ENCODE measurements at regions not wholly inside any gene's neighbourhood (a gene's known extent, or its start where the extent isn't known, plus 50 kb on each side); places are given as distances from the start of the nearest gene placed in this dataset.

GRCh38 chr12:46443594-46444263 is 71.2 kb upstream of the SLC38A2 start:
- no peak for DNase-seq (ENCODE audit: extremely low spot score)
- H3K36me3 ChIP-seq (ENCODE audit: insufficient read depth): no peaks in the 10 kb centered on the region
- 69% methylated on average over 3 of the region's 3 CpGs for WGBS
- H3K4me3 ChIP-seq (ENCODE audit: low read depth, low read length): no peak overlapping the region
- H3K4me1 ChIP-seq (ENCODE audit: insufficient read depth): peaks cover 2% of the 10 kb centered on the region
- H3K27ac ChIP-seq (ENCODE audit: low read depth): no peak overlapping the region

GRCh38 chr12:46442738-46443137 is 70.2 kb upstream of the SLC38A2 start:
- no peaks in the 10 kb centered on the region for H3K36me3 ChIP-seq (ENCODE audit: insufficient read depth)
- H3K27ac ChIP-seq (ENCODE audit: low read depth): no peak overlapping the region
- WGBS: 86% methylated on average over 2 of the region's 2 CpGs
- peaks cover 2% of the 10 kb centered on the region for H3K4me1 ChIP-seq (ENCODE audit: insufficient read depth)
- no peak overlapping the region for H3K4me3 ChIP-seq (ENCODE audit: low read depth, low read length)
- DNase-seq (ENCODE audit: extremely low spot score): no peak

DNA sequence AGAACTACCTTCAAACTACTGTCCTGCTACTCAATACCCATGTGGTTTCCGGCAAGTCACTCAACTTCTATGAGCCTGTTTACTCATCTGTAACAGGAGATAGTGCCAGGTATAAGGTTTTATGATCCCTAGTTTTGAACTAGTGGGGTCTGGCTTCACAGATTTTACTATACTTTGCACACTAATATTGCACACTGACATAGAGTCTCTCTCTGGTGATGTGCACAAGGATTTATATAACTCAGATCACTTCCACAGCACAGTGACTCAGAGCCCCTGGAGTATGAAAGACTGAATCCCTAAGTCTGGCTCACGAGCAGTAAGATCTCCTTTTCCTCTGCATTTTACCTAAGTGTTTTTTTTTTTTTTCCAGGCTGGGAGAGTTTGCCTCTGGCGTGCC is 69.7 kb upstream of the SLC38A2 start:
- H3K27ac ChIP-seq (ENCODE audit: low read depth): no peak overlapping the region
- H3K36me3 ChIP-seq (ENCODE audit: insufficient read depth): no peaks in the 10 kb centered on the region
- DNase-seq (ENCODE audit: extremely low spot score): no peak
- 90% methylated on average over 3 of the region's 3 CpGs for WGBS
- no peak overlapping the region for H3K4me3 ChIP-seq (ENCODE audit: low read depth, low read length)
- peaks cover 2% of the 10 kb centered on the region for H3K4me1 ChIP-seq (ENCODE audit: insufficient read depth)

DNA sequence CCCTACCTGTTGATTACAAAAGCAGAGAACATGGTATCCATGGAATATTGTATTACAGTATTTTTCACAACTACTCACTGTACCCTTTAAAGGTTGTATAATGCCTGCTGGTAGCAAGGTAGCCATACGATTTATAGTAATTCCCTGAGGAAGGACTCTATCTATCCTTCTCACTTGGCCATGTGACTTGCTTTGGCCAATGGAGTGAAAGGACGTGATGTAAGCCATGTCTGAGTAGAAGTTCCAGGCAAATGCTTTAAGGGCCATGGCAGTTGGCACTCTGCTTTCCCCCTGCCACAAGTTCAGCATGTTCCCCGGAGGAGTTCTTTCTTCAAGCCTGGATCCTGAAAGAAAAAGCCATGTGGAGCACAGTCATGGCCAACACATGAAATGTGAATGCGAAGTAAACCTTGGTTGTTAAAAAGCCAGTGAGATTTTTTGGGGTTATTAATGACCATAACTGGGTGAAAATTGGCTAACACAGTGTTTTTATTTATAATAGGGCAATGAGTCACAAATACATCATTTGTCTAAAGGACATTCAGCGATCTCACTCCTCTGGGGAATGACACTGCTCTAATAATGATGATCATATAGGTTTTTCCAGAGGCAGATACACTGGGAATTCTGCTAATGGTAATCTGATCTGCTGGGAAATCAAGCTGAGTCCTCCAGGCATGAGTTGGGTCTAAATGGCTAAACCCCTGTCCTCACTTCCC is 67.4 kb upstream of the SLC38A2 start:
- H3K4me3 ChIP-seq (ENCODE audit: low read depth, low read length): no peak overlapping the region
- DNase-seq (ENCODE audit: extremely low spot score): no peak
- WGBS: 93% methylated on average over 5 of the region's 5 CpGs
- H3K4me1 ChIP-seq (ENCODE audit: insufficient read depth): no peaks in the 10 kb centered on the region
- H3K27ac ChIP-seq (ENCODE audit: low read depth): no peak overlapping the region
- no peaks in the 10 kb centered on the region for H3K36me3 ChIP-seq (ENCODE audit: insufficient read depth)

DNA sequence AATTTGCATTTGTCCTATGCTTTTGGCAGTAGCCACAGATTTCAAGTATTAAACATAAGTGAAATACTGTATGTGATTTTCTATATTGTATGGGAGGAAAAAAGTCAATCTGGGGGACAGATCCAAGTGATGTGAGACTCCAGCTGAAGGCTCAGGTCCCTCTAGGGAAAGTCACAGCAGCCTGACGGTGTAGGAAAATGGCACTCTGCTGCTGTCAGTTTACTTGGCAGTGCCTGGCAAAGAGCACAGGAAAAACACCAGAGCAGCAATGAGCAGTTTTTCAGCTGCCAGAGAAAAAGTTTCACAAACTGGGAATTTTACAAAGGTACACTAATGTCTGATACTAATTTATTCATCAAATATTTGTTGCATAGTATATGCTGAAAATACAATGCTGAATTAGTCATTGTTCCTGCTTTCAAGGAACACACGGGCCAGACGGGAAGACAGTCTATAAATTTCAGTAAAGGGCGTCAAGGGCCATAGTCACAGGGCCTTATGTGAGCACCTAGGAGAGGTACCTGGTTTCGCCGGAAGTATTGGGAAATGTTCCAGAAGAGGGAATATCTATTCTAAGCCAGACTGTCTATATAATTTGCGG is 66.2 kb upstream of the SLC38A2 start:
- no peak overlapping the region for H3K4me3 ChIP-seq (ENCODE audit: low read depth, low read length)
- DNase-seq (ENCODE audit: extremely low spot score): no peak
- H3K4me1 ChIP-seq (ENCODE audit: insufficient read depth): no peaks in the 10 kb centered on the region
- 79% methylated on average over 7 of the region's 7 CpGs for WGBS
- H3K36me3 ChIP-seq (ENCODE audit: insufficient read depth): no peaks in the 10 kb centered on the region
- H3K27ac ChIP-seq (ENCODE audit: low read depth): no peak overlapping the region

GRCh38 chr12:46438256-46438655 is 65.7 kb upstream of the SLC38A2 start:
- no peak overlapping the region for H3K4me3 ChIP-seq (ENCODE audit: low read depth, low read length)
- H3K36me3 ChIP-seq (ENCODE audit: insufficient read depth): no peaks in the 10 kb centered on the region
- H3K4me1 ChIP-seq (ENCODE audit: insufficient read depth): no peaks in the 10 kb centered on the region
- WGBS: 68% methylated on average over 4 of the region's 4 CpGs
- DNase-seq (ENCODE audit: extremely low spot score): no peak
- H3K27ac ChIP-seq (ENCODE audit: low read depth): no peak overlapping the region

DNA sequence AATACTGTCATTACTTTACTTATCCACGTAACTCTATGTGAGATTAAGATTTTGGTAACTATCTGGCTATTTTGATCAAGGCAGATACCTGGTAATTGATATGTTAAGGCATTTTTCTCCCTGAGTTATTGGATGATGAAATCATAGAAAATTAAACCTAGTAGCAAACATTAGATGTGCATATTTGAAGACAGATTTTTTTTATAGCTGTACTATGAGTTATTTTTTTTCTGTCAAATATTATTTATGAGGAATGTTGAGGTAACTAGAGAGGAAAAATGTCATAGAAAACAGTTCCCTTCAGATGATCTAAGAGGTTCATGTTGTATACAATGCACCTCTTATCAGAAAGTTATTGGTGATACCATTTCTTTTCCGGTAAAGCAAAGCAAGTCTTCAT is 64.9 kb upstream of the SLC38A2 start:
- 91% methylated on average over 2 of the region's 2 CpGs for WGBS
- no peak for DNase-seq (ENCODE audit: extremely low spot score)
- no peak overlapping the region for H3K4me3 ChIP-seq (ENCODE audit: low read depth, low read length)
- no peak overlapping the region for H3K27ac ChIP-seq (ENCODE audit: low read depth)
- no peaks in the 10 kb centered on the region for H3K4me1 ChIP-seq (ENCODE audit: insufficient read depth)
- H3K36me3 ChIP-seq (ENCODE audit: insufficient read depth): no peaks in the 10 kb centered on the region

DNA sequence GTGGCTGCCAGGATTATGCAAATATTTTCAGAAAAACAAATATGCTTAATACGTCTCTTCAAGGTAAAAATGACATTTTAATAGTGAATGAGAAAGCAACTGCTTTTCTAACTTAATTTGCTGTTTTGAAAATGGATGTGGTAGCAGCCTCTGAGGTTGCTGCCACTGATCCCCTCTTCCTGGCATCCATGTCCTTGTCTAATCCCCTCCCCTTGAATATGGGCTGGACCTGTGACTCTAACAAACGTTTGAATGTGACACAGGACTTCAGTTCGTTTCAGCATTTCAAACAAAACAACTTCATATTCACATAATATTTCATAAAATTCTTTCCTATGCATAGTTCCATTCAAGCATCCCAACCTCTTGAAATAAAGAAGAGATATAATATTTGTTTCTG is 64.2 kb upstream of the SLC38A2 start:
- Histone ChIP-seq H3K27ac (ENCODE audit: low read depth) (no peak overlapping the region), H3K4me3 (ENCODE audit: low read depth, low read length) (no peak overlapping the region), H3K4me1 (ENCODE audit: insufficient read depth) (no peaks in the 10 kb centered on the region), H3K36me3 (ENCODE audit: insufficient read depth) (no peaks in the 10 kb centered on the region)
- no peak for DNase-seq (ENCODE audit: extremely low spot score)
- 64% methylated on average over 3 of the region's 3 CpGs for WGBS

GRCh38 chr12:46435625-46436024 is 63.1 kb upstream of the SLC38A2 start:
- H3K36me3 ChIP-seq (ENCODE audit: insufficient read depth): no peaks in the 10 kb centered on the region
- H3K27ac ChIP-seq (ENCODE audit: low read depth): no peak overlapping the region
- no peak overlapping the region for H3K4me3 ChIP-seq (ENCODE audit: low read depth, low read length)
- H3K4me1 ChIP-seq (ENCODE audit: insufficient read depth): no peaks in the 10 kb centered on the region
- DNase-seq (ENCODE audit: extremely low spot score): no peak

- H3K27ac ChIP-seq (ENCODE audit: low read depth): no peak overlapping the region
- DNase-seq (ENCODE audit: extremely low spot score): no peak
- no peaks in the 10 kb centered on the region for H3K36me3 ChIP-seq (ENCODE audit: insufficient read depth)
- H3K4me3 ChIP-seq (ENCODE audit: low read depth, low read length): no peak overlapping the region
- no peaks in the 10 kb centered on the region for H3K4me1 ChIP-seq (ENCODE audit: insufficient read depth)
These were observed 62.5 kb upstream of the SLC38A2 start for GRCh38 chr12:46435029-46435428.

GRCh38 chr12:46433829-46434228 is 61.3 kb upstream of the SLC38A2 start:
- Histone ChIP-seq H3K36me3 (ENCODE audit: insufficient read depth) (no peaks in the 10 kb centered on the region), H3K4me1 (ENCODE audit: insufficient read depth) (no peaks in the 10 kb centered on the region), H3K27ac (ENCODE audit: low read depth) (peak overlapping the region; percentile 23), H3K4me3 (ENCODE audit: low read depth, low read length) (no peak overlapping the region)
- 84% methylated on average over 3 of the region's 3 CpGs for WGBS
- no peak for DNase-seq (ENCODE audit: extremely low spot score)

GRCh38 chr12:46432325-46432724 is 59.8 kb upstream of the SLC38A2 start:
- Histone ChIP-seq H3K4me1 (ENCODE audit: insufficient read depth) (no peaks in the 10 kb centered on the region), H3K4me3 (ENCODE audit: low read depth, low read length) (no peak overlapping the region), H3K27ac (ENCODE audit: low read depth) (no peak overlapping the region), H3K36me3 (ENCODE audit: insufficient read depth) (no peaks in the 10 kb centered on the region)
- DNase-seq (ENCODE audit: extremely low spot score): no peak
- WGBS: 76% methylated on average over 6 of the region's 6 CpGs

GRCh38 chr12:46430340-46430948 is 57.9 kb upstream of the SLC38A2 start:
- 64% methylated on average over 2 of the region's 2 CpGs for WGBS
- no peak overlapping the region for H3K4me3 ChIP-seq (ENCODE audit: low read depth, low read length)
- no peak for DNase-seq (ENCODE audit: extremely low spot score)
- H3K36me3 ChIP-seq (ENCODE audit: insufficient read depth): no peaks in the 10 kb centered on the region
- H3K27ac ChIP-seq (ENCODE audit: low read depth): no peak overlapping the region
- H3K4me1 ChIP-seq (ENCODE audit: insufficient read depth): no peaks in the 10 kb centered on the region
